GM12892 (cell line): ENCODE measurements at regions not wholly inside any gene's neighbourhood (a gene's known extent, or its start where the extent isn't known, plus 50 kb on each side); places are given as distances from the start of the nearest gene placed in this dataset.

ENCODE experiments used
- DNase-seq: peaks from one replicate; pipeline ENCODE4 v3.0.0; 2011; ENCODE audit not compliant: insufficient read length
- FAIRE-seq: peaks from 2 replicates; lab custom pipeline; 2011; peaks lifted over from hg19 to GRCh38; lab: Jason Lieb, UNC
- POLR2A ChIP-seq: IDR thresholded peaks from 2 replicates; pipeline ENCODE4 v1.6.1; 2011; ENCODE audit warnings: low read depth, low read length, control low read depth
- POLR2AphosphoS5 ChIP-seq: IDR thresholded peaks from 2 replicates; pipeline ENCODE4 v1.6.1; 2011; ENCODE audit warnings: low read depth, low read length, control low read depth
- TAF1 ChIP-seq: IDR thresholded peaks from 2 replicates; pipeline ENCODE4 v1.6.1; 2011; ENCODE audit warnings: low read depth, mild to moderate bottlenecking, control low read depth, low read length, borderline replicate concordance

DNA sequence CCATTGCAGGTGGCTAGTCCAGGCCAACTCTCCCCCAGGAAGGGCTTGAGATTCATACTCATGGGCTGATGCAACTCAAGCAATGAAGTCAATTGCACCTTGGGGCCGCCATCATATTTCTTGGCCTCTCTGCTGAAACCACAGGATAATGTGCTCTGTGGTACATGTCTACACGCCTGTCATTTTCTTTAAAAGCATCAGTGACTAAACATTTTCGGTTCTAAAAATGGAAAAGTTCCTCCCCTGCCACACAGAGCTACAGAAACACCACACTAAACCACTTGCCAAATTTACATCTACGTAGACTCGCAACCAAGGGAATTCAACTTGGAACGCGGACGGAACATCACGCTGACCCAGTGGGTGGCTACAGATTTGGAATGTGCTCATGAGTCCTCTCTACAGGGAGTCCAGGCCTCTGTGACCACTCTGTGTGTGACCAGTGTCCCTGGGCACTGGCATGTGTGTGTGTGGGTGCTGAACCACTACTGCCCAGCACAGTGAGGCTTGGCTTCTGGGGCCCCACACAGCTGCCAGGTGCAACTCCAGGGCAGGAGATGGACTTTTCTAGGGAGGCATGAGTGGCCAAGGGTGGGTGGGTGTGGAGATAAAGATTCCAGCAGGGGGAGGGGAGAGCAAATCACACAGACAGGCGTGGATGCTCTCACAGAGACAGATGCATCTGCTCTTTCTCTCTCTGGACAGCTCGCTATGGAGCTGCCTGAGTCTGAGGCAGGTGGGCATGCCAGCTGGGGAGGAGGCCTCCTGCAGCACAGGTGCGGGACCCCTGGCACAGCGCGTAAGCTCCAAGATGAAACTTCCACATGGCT is 261.9 kb downstream of the CTTN start:
- no peak for DNase-seq
- no peak for FAIRE-seq
- no peak for TF ChIP-seq POLR2A
- no peak for TF ChIP-seq POLR2AphosphoS5
- TF ChIP-seq TAF1, result no peak

- no peak for FAIRE-seq
- no peak for TF ChIP-seq POLR2AphosphoS5
- TF ChIP-seq POLR2A, result no peak
- TF ChIP-seq TAF1, result no peak
- no peak for DNase-seq
These were observed 262.5 kb downstream of the CTTN start for GRCh38 chr11:70660889-70661197.

DNA sequence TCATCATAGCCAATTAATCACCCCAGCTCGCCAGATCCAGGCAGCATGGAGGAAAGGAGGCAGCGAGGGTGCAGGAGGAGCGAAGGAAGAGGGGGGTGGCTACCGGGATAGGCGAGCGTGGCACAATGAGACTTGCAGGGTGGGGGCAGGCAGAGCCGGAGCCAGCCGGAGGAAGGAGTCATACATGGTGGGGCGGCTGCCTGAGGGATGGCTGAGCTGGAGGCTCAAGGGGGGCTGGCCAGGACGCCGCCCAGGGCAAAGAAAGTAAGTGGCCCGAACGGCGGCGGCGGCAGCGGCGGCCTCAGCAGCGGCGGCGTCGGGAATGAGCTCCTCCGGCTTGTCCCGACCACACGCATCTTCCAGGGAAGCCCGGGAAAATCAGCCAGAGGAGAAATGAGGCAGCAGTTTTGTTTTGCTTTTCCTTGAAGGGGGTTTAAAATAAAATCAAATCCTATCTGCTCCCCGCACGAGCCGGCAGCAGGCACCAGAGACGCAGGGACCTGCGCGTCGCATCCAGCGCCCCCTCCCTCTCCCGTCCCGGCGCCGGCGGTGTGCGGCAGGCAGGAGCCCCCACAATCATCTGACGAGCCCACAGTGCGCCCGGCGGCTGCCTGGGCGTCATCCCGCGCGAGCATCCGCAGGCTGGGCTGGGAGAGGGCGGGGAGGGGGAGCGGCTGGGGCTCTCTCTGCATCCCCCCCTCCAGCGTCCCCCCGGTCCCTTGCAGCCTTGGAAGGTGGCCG is 263.6 kb downstream of the CTTN start:
- no peak for DNase-seq
- FAIRE-seq, result no peak
- no peak for TF ChIP-seq POLR2AphosphoS5
- TF ChIP-seq POLR2A, result no peak
- TF ChIP-seq TAF1, result no peak

DNA sequence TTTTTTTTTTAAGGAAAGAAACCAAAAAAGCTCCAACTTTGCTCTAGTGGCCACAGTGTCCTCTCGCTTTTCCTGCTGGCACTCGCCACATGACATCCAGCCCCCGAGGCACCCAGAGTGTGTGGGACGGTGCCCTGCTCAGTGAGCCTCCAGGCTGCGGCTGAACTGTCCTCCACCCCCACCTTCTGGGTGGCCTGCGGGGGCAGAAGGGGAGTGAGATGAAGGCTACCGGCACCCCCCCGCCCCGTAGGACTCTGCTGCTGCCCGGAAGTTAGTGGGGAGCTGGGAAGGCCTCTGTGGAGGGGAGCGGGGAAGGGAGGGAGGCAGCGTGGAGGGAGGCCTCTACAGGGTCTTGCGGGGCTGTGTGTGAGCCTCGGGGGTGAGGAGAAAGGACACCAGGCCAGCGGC is 264.4 kb downstream of the CTTN start:
- TF ChIP-seq POLR2AphosphoS5 (no peak), POLR2A (no peak), TAF1 (no peak)
- FAIRE-seq (no peak), DNase-seq (no peak)

DNA sequence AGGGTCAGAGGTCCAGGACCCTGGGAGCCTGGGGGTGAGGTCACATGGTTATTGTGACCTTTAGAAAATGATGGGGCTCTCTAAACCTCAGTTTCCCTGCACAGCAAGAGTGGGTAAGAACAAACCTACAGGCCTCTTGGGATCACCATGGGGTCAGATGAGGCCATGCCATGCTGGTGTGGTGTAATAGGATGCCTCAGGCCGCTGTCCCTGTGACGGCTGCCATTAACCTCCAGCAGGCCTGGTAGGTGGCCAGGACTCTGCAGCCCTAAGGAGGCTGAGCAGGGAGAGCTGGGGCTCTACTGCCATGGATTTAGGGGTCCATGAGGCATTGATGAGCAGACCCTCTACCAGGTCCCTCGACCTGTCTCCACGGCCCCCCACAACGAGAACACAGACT is 265.5 kb downstream of the CTTN start:
- TF ChIP-seq POLR2A (no peak), POLR2AphosphoS5 (no peak), TAF1 (no peak)
- no peak for DNase-seq
- FAIRE-seq, result no peak

GRCh38 chr11:70666311-70666710 is 268.0 kb downstream of the CTTN start:
- TF ChIP-seq POLR2A, result no peak
- no peak for TF ChIP-seq POLR2AphosphoS5
- no peak for TF ChIP-seq TAF1
- DNase-seq (no peak), FAIRE-seq (no peak)

- no peak for TF ChIP-seq POLR2AphosphoS5
- no peak for TF ChIP-seq TAF1
- FAIRE-seq (no peak), DNase-seq (no peak)
These were observed 269.4 kb downstream of the CTTN start for GRCh38 chr11:70667767-70668166.

GRCh38 chr11:70668204-70669202 is 270.2 kb downstream of the CTTN start:
- DNase-seq (no peak), FAIRE-seq (no peak)
- TF ChIP-seq POLR2AphosphoS5, result no peak
- no peak for TF ChIP-seq TAF1
- no peak for TF ChIP-seq POLR2A

- FAIRE-seq, result no peak
- TF ChIP-seq POLR2AphosphoS5 (no peak), POLR2A (no peak), TAF1 (no peak)
These were observed 271.0 kb downstream of the CTTN start for GRCh38 chr11:70669281-70669680.

DNA sequence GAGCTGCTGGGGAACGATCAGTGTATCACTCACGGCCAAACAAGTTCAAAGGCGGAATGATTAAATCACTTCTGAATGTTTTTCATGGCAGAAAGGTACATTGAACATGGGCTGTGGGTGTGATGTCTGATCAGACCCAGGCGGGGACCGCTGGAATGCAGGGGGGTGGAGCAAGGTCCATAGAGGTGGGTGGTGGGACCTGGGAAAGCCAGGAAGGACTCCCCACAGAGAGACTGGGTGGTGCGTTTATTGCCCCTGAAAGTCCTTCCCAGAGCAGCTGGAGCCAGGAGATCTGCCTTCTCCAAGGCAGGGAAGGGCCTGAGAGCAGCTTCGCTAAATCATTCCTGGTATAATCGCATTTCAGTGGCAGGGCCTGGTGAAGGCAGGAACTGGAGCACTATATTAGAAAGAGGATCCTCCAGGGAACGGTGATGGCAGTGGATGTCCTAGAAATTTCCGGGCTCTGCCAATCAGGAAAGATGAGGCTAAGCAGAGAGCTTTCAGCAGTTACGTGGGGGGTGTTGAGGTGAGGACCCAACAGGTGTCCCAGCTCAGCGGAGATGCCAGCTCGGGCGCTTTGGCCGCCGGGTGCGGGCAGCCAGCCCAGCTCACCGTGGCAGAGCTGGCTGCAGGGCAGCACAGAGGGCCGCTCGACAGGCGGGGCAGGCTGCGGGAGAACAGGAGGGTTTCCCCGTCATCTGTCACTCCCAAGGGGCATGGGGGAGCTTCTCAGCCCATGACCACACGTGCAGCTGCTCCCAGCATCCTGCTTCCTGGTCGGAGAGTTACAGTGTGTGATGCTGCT is 271.7 kb downstream of the CTTN start:
- DNase-seq, result no peak
- FAIRE-seq, result no peak
- TF ChIP-seq POLR2AphosphoS5 (no peak), POLR2A (no peak), TAF1 (no peak)

More at GRCh38 chr11:70669281-70669680, 271.0 kb downstream of the CTTN start:
- DNase-seq, result no peak

- no peak for DNase-seq
- FAIRE-seq, result no peak
- TF ChIP-seq POLR2AphosphoS5, result no peak
- no peak for TF ChIP-seq POLR2A
- TF ChIP-seq TAF1, result no peak
These were observed 272.3 kb downstream of the CTTN start for GRCh38 chr11:70670676-70671034.
